ENCODE measurements at regions not wholly inside any gene's neighbourhood (a gene's known extent, or its start where the extent isn't known, plus 50 kb on each side); places are given as distances from the start of the nearest gene placed in this dataset.

DNA sequence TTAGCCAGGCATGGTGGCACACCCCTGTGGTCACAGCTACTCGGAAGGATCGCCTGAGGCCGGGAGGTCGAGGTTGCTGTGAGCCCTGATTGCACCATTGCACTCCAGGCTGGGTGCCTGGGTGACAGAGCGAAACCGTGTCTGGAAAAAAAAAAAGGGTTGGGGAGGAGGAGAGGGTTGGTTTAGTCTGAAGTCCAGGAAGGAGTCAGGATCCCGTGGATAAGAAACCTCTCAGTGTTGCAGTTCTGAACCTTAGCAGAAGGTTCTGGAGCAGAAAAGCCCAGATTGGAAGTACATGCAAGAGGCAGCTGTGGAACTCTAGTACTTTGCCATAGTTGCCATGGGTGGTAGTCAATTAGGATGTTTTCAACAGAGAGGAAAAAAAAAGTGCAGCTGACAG lies 125.2 kb upstream of the CPEB4 start:
- Histone ChIP-seq H3K23ac (ENCODE audit: insufficient read length, low read depth, low read length) (no peak overlapping the region), H4K20me1 (ENCODE audit: control insufficient read depth, insufficient read depth, insufficient read length) (no peaks in the 10 kb centered on the region), H3K4me1 (ENCODE audit: insufficient read depth, low read length) (peaks cover 2% of the 10 kb centered on the region; the same call in 1 of the 2 replicates), H3K9ac (ENCODE audit: extremely low read depth, insufficient read length, low read length) (no peak overlapping the region), H3K79me1 (ENCODE audit: insufficient read depth, low read depth, low read length, poor library complexity, severe bottlenecking) (no peaks in the 10 kb centered on the region), H3K27me3 (ENCODE audit: insufficient read depth, low read length) (no peaks in the 10 kb centered on the region; the same call in 1 of the 2 replicates), H2BK12ac (ENCODE audit: insufficient read length, low read depth, low read length) (no peak overlapping the region), H3K79me2 (ENCODE audit: insufficient read depth, low read length) (no peaks in the 10 kb centered on the region), H3K4ac (ENCODE audit: low read depth, low read length) (no peak overlapping the region), H3K4me2 (ENCODE audit: insufficient read depth, insufficient read length, low read length) (no peak overlapping the region), H2BK15ac (ENCODE audit: low read depth, low read length) (no peak overlapping the region), H2BK120ac (ENCODE audit: low read depth, low read length, poor library complexity, severe bottlenecking) (no peak overlapping the region), H3T11ph (ENCODE audit: low read length) (no peak overlapping the region), H2AK5ac (ENCODE audit: insufficient read length, low read length) (no peak overlapping the region), H3K14ac (ENCODE audit: insufficient read depth, low read length) (no peak overlapping the region), H3K56ac (ENCODE audit: insufficient read length, low read depth, low read length) (no peak overlapping the region), H4K5ac (ENCODE audit: insufficient read length, low read depth, low read length) (no peak overlapping the region), H4K8ac (replicated peaks; ENCODE audit: insufficient read length, low read depth, low read length) (no peak overlapping the region), H3K23me2 (ENCODE audit: insufficient read length, low read depth, low read length, poor library complexity, severe bottlenecking) (no peaks in the 10 kb centered on the region), H2BK5ac (ENCODE audit: insufficient read length, low read length) (no peak overlapping the region), H2BK20ac (ENCODE audit: low read depth, low read length, poor library complexity, severe bottlenecking) (no peak overlapping the region), H3K27ac (ENCODE audit: insufficient read length, low read depth, low read length) (no peak overlapping the region), H2AFZ (ENCODE audit: low read length) (no peak overlapping the region), H4K91ac (ENCODE audit: insufficient read length, low read depth, low read length) (no peak overlapping the region), H3K9me3 (ENCODE audit: control insufficient read depth, low read depth, low read length) (no peaks in the 10 kb centered on the region), H3K18ac (ENCODE audit: insufficient read length, low read depth, low read length) (no peak overlapping the region)
- no peak overlapping the region for H3K4me3 Mint-ChIP-seq
- peaks cover 16 to 22% of the 10 kb centered on the region in 2 experiments for H3K4me1 Mint-ChIP-seq
- H3K27ac Mint-ChIP-seq = no peak overlapping the region
- no peaks in the 10 kb centered on the region for H3K9me3 Mint-ChIP-seq
- H3K27me3 Mint-ChIP-seq (ENCODE audit: low read depth) = peaks cover 18% of the 10 kb centered on the region
- TF ChIP-seq CTCF (conservative IDR thresholded peaks at IDR 0.05) = no peak
- no peak for DNase-seq
- H3K36me3 Mint-ChIP-seq (ENCODE audit: insufficient read depth in 1 of 3, low read depth in 3 of 3) = no peaks in the 10 kb centered on the region
- no CpG with 5 or more reads among the region's 7 CpGs for WGBS (ENCODE audit: extremely low coverage, insufficient read length, low lambda C conversion rate)

Measured in H9 (cell line).